SK-N-MC (cell line): ENCODE measurements at regions not wholly inside any gene's neighbourhood (a gene's known extent, or its start where the extent isn't known, plus 50 kb on each side); places are given as distances from the start of the nearest gene placed in this dataset.
"Not testable (repeated sequence)": the region's sequence is repeated elsewhere in the genome, so short reads cannot be mapped to it uniquely, and the experiment has no call there.

Experiments
- EZH2 ChIP-seq: fragments of 200-600 bp; sonication (generic); IDR thresholded peaks from one replicate; pipeline ENCODE4 v1.6.1; 2017; ENCODE audit warnings: antibody characterized with exemption
- POLR2AphosphoS5 ChIP-seq: IDR thresholded peaks from 2 replicates; pipeline ENCODE4 v1.6.1; 2012; ENCODE audit warnings: mild to moderate bottlenecking, low read depth, low read length, borderline replicate concordance

- not testable (repeated sequence) for TF ChIP-seq POLR2AphosphoS5, EZH2
Measured at GRCh38 chr15:44904651-44905340, 51.7 kb upstream of the TERB2 start.
